Umbilical cord (tissue), 1 donor: ENCODE measurements at regions not wholly inside any gene's neighbourhood (a gene's known extent, or its start where the extent isn't known, plus 50 kb on each side); places are given as distances from the start of the nearest gene placed in this dataset.

Experiments
- DNase-seq: peaks from one replicate; pipeline ENCODE4 v3.0.0-alpha.2; 2015; ENCODE audit warnings: low spot score

DNA sequence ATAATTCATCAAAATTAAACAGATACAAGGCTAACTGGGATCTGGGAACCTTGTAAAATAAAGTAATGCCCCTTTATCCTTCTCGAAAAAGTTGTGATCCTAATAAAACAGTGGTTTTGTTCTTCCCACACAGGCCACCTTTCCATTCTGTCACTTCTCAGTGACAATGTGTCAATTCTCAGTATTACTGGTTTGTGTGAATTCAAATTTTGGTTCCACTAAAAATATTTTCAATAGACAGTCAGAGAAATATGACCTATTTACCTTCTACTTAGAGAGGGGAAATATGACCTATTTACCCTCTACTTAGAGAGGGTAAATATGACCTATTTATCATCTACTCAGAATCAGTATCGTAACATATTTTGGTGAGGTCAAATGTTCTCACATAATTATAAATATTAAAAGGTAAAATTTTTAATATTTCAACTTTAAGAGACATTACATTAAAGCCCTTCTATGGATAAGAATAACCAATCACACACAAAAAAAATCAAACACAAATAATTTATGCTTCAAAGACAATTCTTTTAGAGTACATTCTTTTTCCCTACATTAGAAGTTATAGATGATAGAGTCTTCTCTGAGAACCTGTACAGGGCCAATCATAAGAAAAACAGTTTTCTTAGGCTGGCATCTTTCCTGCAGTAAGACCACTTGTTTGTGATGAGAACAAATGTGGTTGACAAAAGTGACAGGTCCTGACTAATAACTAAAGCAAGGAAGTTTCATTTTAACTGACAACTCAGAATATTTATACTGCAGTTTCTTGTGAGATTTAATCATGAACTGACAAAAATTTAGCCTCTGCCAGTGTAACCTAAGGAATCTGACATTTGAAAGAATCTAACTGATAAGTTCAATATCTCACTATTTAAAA is 323.3 kb downstream of the DIPK2A start:
- DNase-seq, result no peak

DNA sequence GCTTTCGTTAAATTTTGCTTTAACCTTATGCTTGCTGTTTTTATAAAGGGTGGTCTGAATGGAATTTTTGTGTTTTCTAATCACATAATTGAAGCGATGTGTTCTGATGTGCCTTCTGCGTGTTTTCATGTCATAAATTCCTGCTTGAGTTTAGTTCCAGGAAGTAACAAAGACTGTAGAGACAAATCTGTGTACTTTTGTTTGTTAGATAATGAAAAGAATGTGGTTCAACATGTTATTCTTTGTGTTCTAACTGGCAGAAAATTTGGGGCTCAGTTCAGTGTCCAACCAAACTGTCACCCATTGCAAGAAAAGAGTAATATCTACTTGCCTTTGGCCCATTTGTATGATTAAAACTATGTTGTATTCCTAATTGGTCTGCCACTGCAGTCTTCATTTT is 324.0 kb downstream of the DIPK2A start:
- peak; percentile 45 for DNase-seq

DNA sequence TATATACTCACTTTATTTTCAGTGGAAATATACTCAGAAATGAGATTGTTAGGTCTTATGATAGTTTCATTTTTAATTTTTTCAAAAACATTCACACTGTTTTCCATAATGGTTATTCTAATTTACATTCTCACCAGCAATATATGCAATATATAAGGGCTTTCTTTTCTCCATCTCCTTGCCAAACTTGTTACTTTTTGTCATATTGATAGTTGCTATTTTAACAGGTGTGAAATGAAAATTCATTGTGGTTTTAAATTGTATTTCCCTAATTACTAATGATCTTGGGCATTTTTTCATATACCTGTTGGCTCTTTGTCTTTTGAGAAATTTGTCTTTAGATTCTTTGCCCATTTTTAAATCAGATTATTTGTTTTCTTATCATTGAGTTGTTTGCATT is 325.2 kb downstream of the DIPK2A start:
- no peak for DNase-seq

DNA sequence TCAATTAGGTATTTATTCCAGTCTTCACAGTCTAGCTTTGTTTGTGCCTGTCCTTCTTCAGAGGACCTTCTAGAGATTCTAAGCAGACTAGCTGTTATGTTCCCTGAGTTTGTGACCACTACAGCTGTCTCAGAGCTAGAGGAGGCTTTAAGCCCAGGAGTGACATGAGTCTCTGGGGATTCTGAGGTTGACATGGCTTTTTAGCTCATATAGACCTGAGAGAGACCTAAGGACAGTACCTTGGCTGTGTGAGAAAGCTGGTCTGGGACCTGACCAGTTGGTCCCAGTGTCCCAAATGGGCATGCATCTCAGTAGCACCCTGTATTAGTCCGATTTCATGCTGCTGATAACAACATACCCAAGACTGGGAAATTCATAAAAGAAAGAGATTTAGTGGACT is 330.2 kb downstream of the DIPK2A start:
- DNase-seq, result no peak

DNA sequence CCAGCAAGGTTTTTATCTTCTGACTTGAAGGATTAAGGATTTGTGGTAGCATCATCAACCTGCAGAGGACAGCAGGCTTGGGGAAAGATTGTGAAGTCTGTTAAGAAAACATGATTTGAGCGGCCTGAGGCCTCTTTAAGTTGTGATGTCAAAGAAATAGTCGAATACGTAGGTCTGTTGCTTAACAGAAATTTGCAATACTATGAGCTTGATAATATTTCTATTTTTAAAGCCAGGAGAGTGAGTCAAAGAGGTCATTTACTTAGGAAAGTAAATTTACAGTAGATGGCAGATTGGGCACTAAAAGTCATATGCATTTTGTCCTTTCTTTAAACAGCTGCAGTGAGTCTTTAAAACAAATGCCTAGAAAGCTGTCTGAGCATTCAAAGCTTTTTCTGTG is 336.3 kb downstream of the DIPK2A start:
- DNase-seq, result peak; percentile 51

DNA sequence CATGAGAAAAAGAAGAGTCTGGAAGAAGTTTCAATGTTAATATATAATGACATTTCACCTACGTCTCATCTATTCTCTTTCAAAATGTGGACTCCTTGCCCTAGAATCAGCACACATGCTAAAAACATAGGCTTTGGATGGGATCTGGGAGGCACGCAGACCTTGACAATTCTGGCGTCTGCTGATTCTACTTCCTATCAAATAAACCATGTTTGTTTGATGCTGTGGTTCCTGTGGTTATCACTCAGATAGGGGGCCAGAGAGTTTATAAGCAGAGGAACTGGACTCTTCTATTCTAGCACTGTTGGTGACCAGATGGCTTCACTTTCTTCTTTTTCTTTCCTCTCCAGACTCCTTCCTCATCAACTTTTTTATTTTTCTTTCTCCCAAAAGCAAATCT is 336.8 kb downstream of the DIPK2A start:
- DNase-seq, result peak; percentile 55

DNA sequence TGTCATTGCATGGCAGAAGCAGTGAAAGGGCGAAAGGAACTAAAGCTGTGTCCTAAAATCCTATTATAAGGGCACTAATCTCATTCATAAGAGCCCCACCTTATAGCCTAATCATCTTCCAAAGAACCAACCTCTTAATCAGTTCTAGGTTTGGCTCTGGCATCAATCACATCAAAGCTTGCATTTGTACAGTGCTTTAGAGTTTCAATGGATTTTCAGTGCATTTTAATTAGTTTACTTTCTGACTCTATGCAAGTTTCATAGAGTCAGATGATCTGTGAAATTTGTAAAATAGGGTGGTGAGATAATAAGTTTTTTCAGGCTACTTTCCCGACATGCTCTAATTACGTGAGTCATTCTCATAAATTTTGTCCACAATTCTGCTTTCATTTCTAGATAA is 341.1 kb downstream of the DIPK2A start:
- no peak for DNase-seq

DNA sequence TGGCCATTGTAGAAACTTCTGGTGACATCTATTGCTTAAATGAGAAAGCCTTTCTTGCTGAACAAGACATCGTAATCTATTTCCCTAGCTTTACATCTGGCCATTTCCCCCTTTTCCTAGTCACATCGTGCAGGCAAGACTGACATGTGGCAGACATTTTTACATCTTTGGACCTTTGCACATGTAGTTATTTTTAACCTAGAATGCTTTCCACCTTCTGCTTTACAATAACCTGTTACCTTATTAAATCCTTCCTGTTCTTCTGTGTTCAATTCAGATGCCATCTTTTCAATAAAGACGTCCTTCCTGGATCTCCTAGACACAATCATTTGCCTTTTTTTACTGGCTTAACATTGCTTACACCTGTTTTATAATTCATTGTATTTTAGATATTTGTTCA is 343.3 kb downstream of the DIPK2A start:
- no peak for DNase-seq

DNA sequence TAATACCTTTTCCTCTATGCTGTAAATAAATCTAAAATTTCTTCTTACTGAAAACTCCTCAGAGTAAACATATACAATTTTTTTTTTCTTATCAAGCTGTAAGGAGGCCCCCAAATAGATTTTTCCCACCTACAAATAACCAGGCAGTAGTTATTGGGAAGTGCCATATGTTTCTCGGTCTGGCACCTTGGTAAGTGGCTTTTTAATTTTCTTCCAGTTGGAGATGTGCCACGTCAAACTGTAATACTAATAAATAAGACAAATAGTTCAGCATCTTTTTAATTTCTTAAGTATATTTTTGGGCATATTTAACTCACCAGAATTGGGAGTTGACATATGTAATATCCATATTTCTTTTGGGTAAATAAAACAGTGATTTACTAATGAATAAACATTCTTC is 346.3 kb downstream of the DIPK2A start:
- no peak for DNase-seq

DNA sequence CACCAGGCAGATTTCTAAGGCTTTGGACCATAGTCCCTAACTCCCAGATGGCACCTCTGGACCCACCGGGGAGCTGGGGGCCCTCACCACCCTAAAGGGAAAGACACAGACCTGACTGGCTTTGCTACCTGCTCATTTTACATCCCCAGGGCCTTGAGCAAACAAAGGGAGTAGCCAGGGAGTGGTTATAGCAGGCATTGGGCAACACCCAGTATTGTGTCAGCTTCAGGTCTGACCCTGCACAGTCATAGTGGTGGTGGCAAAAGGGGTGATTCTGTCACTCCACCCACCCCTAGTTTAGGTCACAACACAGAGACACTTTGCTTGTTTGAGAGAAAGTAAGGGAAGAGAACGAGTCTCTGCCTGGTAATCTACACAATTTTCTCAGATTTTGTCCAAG is 352.5 kb downstream of the DIPK2A start:
- DNase-seq, result no peak

DNA sequence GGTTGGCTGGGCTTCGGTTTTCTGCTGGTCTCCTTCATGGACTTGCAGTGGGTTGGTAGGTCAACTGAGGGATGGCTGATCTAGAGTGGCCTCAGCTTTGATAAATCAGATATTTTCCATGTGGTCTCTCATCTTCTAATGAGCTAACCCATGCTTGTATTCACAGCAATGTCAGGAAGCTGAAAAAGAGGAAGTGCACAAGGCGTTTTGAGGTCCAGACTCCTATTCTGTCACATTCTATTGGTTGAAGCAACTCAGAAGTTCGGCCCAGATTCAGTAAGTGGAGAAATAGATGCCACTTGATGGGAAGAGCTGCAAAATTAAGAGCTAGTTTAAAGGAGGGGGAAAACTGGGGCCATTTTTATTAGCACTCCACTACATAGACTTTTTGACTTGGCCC is 361.2 kb downstream of the DIPK2A start:
- no peak for DNase-seq

DNA sequence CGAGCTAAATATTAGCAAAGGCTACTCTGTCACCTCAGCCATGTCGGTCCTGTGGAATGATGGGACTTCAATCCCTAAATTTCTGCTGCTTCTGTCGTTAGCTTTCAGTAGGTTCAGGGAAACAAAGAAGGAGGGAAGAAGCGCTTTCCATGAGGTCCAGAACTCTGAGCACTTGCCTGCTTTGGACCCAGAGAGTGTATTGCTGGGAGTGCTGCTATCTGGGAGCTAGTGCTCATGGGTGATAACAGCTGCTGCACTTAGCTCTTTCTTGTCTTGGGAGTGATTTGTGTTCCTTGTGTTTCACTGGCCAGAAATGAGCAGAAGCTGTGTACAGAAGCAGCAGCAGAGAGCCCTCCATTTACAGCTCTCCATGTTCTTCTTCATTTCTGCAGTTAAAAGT is 369.8 kb downstream of the DIPK2A start:
- peak; percentile 32 for DNase-seq

DNA sequence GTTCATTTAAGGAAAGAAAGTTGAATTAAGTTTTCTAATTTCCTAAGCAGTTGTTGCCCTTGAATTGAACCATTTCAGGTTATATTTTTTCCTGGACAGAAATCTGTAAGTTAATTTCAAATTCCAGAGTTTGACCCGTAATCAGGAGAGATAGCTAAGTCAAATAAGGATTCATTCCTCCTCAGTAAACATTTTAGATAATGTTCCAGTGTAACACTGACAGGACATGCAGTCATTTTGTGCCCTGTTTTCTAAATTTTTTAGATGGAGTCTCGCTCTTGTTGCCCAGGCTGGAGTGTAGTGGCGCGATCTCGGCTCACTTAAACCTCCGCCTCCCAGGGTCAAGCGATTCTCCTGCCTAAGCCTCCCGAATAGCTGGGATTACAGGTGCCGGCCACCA is 371.7 kb downstream of the DIPK2A start:
- no peak for DNase-seq

DNA sequence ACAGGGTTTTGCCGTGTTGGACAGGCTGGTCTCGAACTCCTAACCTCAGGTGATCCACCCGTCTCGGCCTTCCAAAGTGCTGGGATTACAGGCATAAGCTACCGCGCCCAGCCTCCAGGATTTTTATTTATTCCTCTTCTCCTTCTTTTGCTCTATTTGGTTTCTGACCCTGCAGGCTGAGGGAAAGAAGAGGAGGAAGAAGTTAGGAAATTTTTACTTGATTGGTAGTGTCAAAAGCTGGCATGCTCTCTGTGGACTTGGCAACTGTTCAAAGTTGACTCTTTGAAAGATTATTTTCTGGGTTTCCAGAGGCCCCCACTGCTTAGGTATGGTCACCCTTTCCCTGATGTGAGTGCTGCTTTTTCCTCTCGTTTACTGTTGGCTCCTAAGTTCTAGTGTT is 372.2 kb downstream of the DIPK2A start:
- no peak for DNase-seq

DNA sequence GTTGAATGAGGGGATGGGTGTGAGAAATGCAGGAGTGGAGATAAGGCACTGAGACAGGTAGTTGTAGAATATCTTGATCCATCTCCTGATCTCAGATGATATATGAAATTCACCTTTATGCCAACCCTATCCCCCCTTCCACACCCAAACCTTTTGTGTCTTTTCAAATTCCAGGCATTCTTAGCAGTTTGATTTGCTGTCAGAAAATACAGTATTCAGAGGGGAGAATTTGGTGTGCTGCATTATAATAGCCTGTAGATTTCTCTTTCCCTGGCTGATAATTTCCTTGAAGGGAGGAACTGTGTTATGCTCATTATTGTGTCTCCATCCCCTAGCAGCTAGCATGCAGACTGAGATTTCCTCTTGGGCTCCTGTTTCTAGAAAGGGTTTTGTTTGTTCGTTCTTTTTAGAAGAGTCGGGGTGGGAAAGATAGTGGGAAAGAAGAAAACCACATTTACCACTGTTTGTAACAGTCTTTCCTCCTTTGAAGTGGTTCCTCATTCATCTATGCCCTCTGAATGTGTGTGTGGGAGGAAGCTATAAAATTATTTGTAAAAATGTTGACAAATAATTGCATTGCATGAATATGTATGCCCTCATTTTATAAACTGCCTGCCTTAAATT is 373.4 kb downstream of the DIPK2A start:
- DNase-seq, result no peak

DNA sequence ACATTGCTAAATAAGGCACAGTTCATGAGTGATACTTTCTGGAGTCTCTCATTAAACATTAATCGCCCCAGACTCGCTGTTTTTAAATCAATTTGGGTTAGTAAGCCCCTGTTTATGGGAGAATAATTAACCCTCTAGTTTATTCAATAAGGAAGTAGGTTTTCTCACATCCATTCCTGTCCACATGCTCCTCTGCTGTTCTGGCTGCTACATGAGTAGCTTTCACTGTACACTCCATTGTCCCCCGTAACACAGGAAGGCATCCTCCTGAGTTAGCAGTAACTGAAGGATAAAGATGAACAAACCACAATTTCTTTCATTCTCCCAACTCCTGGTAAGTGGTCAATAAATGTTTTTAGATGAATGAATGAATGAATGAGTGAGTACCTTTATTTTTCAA is 378.5 kb downstream of the DIPK2A start:
- DNase-seq, result no peak

DNA sequence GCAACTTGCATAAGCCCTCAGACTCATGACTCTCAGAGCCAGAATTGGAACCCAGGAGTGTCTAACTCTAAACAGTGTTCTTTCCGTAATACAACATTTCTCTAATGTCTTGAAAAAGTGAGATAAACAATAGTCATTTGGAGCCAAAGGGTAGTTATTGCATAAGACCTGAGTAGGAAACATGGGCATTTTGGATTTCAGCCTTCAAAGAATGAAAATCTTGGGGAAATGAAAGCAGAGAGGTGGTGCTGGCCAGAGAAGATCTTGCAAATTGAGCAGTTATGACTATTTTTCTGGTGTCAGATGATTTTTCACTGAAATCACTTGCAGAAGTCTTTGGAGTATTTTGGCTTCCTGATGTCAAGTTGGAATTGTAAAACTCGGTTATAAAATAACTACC is 379.4 kb downstream of the DIPK2A start:
- DNase-seq, result no peak

DNA sequence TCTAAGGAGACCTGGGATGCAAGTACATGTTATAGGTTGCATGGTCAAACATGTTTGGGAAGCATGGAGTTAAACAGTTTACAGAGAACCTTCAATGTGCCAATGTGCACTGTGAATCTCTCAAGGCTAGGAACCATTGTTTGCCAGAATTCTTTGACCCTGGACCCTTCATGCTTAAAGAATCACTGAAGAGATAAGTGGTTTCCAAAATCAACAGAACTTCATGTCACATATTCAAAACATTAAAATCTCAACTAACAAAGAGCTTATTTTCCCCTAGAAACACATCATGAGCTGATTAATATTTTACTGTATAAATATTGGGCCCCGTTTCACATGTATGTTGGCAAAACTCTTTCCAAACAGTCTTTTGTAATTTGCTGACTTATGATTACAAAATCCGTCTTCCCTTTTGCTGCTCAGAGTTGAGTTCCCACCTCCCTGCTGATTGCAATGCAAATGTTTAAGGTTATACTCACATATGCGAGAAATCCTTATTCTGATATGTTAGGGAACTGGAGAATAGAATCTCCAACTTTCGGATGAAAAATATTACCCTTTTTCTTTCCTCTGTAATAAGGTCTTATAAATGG is 380.2 kb downstream of the DIPK2A start:
- peak; percentile 6 for DNase-seq

DNA sequence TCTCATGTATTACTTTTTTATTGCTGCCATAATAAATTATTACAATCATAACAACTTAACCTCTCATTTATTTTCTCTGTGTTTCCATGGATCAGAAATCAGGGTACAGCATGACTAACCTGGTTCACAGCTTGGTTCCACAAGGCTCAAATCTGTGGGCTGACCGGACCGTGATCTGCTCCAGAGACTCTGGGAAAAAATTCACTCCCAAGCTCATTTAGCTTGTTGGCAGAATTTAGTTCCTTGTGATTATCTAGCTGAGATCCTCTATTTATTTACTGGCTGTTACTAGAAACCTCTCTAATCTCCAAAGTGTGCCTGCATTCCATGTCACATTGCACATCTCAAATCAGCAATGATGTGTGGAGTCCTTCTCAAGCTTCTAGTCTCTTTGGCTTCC is 386.6 kb downstream of the DIPK2A start:
- DNase-seq, result no peak

DNA sequence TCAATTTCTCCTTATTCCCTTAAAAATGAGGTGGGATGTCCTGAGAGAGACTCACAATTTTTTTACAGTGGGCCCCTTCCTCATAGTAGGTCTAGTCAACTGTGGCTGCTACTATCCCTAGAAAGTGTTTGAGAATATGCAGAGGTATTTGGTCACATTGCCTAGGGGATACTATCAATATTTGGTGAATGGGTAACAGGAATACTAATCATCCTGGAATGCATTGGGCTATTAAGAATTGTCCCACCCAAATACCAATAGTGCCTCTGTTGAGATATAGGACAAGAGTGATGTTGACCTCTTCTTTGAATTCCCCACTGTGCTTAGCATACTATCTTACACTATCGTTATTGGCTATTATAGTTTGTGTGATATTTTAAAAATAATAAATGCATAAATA is 389.4 kb downstream of the DIPK2A start:
- DNase-seq, result no peak

DNA sequence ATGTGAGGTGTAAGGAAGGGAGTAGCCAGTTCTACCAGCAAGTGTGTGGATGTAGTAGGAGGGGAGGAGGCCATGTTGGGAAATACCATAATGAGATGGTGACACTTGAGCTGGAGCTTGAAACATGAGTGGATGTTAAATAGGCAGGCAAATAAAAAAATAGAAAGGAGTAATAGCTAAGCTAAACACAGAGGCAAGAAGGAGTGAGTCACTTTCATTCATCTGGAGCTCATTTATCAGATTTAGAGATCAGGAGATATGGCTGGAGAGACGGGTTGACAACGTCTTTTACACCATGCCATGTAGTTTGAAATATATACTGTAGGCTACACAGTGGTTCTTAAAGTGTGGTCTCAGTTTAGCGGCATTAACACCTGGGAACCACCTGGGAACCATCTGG is 390.5 kb downstream of the DIPK2A start:
- no peak for DNase-seq

DNA sequence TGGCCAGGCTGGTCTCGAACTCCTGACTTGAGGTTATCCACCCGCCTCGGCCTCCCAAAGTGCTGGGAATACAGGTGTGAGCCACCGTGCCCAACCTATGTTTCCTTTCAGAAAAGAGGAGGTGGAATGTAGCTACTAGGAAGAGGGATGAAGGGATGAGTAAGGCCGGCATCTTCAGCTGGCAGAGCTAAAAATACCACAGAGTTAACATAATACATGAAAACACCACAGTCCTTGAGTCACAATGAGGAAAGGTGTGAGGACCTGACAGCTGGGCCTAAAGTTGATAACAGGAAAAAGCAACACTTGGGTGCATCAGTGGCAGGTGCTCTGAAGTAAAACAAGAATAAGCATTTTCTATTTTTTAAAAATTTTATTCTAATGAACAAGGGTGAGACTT is 392.2 kb downstream of the DIPK2A start:
- no peak for DNase-seq

DNA sequence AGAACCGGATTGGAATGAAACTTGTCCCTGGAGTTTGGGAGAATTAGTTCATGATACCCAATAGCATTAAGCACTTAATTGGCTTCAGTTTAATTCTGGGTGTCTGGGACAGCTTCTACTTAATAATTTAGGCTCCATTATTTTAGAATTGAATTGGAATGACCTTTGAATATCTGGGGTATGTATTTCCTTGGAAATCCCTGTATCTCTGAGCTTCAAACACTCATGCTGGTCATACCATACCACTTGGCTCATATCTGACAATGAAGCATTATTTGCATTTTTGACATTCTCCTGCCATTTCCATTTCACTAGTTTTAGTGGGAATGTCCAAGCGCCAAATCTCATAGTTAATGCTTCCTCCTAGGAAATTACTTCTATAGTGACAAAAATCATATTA is 393.1 kb downstream of the DIPK2A start:
- no peak for DNase-seq
